Activated CD4-positive, alpha-beta T cell treated with anti-CD3 and anti-CD28 coated beads for 4 hours (primary cell): ENCODE measurements at regions not wholly inside any gene's neighbourhood (a gene's known extent, or its start where the extent isn't known, plus 50 kb on each side); places are given as distances from the start of the nearest gene placed in this dataset.

Source experiments
- DNase-seq, 2 donors: peaks; one replicate each; pipeline ENCODE4 v3.0.0-alpha.2; 2020

GRCh38 chr2:43104763-43105162, 121.6 kb downstream of the ZFP36L2 start:
- no peak for DNase-seq

DNA sequence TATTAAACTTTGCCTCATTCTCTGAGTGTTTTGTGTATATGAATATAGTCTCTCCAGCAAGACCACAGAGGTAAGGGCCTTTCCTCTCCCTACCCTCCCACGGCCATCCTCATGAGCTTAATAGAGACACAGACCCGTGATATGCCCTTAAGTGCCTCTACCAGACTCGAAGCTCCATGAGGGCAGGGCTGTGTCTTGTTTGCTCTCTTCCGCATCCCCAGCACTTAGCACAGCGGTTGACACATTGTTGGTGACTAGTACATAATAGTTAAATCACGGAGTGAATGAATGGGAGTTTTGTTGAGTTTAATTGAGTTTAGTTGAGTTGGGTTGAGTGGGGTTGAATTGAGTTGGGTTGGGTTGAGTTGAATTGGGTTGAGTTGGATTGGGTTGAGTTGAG, 122.3 kb downstream of the ZFP36L2 start:
- DNase-seq = no peak

- DNase-seq = no peak
Observed at GRCh38 chr2:43103093-43103404, 123.4 kb downstream of the ZFP36L2 start.

GRCh38 chr2:43102366-43103092, 123.9 kb downstream of the ZFP36L2 start:
- DNase-seq = no peak

GRCh38 chr2:43101751-43102150, 124.7 kb downstream of the ZFP36L2 start:
- no peak for DNase-seq

GRCh38 chr2:43100883-43101662, 125.3 kb downstream of the ZFP36L2 start:
- no peak for DNase-seq

DNA sequence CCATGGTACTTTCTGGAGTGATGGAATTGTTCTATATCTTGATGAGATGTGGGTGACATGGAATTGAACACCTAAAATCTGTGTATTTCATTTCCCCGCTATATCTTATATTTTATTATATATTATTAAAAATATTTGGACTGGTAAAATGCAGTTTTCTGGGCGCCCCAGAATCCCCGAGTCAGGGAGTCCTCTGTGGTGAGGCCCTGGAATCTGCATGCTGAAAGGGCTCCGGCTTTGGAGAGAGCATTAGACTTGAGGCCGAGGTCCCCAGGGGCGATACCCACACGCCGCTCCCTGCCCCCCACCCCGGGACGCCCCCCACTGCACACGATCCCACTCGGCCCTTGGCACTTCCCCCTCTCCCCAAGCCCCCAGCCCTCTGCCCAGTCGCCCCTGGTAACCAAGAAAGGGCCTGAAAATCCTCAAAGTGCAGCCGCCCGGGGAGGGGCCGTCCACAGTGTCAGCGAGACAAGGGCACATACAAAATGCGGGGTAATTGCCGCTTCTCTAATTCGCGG, 126.0 kb downstream of the ZFP36L2 start:
- no peak for DNase-seq

GRCh38 chr2:43099797-43100196, 126.6 kb downstream of the ZFP36L2 start:
- DNase-seq = no peak

GRCh38 chr2:43098539-43098938, 127.9 kb downstream of the ZFP36L2 start:
- no peak for DNase-seq

DNA sequence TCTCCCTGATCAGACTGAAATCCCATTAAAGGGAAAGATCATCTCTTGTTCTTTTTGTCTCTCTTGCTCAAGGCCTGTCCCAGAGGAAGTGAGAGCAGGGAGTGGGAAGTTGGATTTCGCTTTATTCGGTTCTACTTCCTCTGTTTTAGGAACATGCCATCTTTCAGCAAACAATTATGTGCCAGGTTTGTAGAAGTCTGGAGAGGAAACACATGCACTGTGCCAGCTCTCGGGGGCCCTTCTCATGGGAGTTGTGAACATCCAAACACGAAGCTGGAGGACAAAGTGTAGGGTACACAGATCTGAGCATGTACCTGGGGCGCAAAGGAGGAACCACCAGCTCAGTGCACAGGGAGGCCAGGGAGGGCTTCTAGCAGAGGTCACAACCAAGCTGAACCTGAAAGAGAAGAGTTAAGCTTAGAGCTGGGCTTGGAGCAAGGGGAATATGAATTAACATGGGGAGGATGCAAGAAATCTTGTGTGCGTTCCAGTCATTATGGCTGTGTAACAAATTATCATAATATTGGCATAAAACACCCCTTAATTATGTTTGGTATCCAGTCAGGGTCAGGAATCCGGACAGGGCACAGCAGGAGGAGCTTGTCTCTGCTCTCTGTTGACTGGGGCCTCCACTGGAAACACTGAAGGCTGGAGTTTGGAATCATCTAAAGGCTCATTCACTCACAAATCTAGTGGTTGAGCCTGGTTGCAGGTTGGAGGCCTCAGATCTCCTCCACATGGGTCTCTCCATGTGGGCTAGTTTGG, 128.6 kb downstream of the ZFP36L2 start:
- DNase-seq = no peak

- DNase-seq = no peak
Observed at GRCh38 chr2:43095533-43096295, 130.7 kb downstream of the ZFP36L2 start.

DNA sequence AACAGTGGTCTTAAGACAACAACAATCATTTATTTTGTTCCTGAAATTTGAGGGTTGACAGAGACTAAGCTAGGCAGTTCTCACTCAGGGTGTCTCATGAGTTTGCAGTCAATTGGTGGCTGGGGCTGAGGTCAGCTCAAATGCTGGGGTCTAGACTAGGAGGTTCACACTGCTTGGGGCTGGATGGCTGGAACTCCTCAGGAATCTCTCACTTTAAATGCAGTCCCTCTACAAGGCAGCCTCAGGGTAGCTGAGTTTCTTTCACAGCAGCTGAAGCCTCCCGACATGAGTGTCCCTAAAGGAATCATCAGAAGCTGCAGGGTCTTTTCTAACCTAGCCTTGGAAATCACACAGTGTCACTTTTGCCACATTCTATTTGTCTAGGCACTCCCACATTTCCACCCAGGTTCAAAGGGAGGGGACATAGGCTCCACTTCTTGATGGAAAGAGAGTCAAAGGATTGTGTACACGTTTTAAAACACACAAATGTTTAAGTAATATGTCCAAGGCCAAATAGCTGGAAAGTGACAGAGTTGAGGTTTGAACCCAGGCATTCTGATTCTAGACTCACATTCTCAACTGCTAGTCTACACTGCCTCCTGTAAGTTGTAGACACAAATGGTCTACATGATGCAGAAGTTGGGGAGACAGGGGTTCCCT, 133.8 kb downstream of the ZFP36L2 start:
- DNase-seq = no peak

- no peak for DNase-seq
Observed at GRCh38 chr2:43090317-43090716, 136.1 kb downstream of the ZFP36L2 start.

- DNase-seq = no peak
Observed at GRCh38 chr2:43088143-43089073, 138.0 kb downstream of the ZFP36L2 start.

DNA sequence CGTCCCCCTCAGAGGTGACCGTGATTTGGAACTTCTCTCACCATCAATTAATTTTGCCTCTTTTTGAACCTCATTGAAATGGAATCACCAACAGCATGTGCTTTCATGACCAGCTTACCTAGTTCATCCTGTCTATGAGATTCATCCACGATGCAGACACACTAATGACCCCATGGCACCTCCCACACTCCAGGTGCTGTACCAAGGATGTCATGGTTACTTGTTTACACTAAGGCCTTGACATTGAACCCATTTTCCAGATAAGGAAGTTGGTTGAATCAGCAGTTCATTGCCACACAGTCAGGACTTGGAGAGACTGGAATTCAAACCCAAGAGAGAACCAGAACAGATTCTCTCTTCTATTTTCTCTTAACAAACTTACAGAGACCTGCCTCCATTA, 139.0 kb downstream of the ZFP36L2 start:
- DNase-seq = no peak

- DNase-seq = no peak
Observed at GRCh38 chr2:43086451-43087221, 139.8 kb downstream of the ZFP36L2 start.

- DNase-seq = no peak
Observed at GRCh38 chr2:43085929-43086328, 140.5 kb downstream of the ZFP36L2 start.

DNA sequence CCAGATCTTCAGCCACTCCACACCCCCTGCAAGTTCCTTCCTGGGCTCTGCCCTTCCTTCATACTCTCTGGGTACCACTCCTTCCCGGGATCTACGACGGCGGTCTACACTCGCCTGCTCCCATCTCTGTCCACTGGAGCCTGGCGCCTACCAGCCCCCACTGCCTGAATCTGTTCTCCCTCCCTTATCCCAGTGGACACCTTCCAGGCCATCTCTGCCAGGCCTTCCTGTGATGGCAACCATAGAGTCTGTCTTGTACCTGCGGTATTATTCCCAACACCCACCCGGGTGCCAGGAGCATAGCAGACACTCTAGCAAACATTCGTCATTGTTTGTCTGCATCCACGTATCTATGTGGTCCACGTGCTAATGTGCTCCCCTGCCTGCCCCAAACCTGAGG, 140.9 kb downstream of the ZFP36L2 start:
- DNase-seq = no peak

GRCh38 chr2:43084699-43085091, 141.7 kb downstream of the ZFP36L2 start:
- DNase-seq = no peak
